NCI-H1417 (cell line): ENCODE measurements at regions not wholly inside any gene's neighbourhood (a gene's known extent, or its start where the extent isn't known, plus 50 kb on each side); places are given as distances from the start of the nearest gene placed in this dataset.
"Not testable (repeated sequence)": the region's sequence is repeated elsewhere in the genome, so short reads cannot be mapped to it uniquely, and the experiment has no call there.

ENCODE experiments used
- DNase-seq, 3 experiments: peaks; one replicate each; lab custom pipeline; 2025; lab: John Stamatoyannopoulos, UW

- DNase-seq, result not testable (repeated sequence)
These were observed 125.3 kb downstream of the GOLGA6L4 start for GRCh38 chr15:84360902-84361301.

GRCh38 chr15:84384421-84384820 is 148.8 kb downstream of the GOLGA6L4 start:
- DNase-seq, result not testable (repeated sequence)

- no peak for DNase-seq
These were observed 151.5 kb downstream of the GOLGA6L4 start for GRCh38 chr15:84387086-84387485.

- not testable (repeated sequence) for DNase-seq
These were observed 152.6 kb downstream of the GOLGA6L4 start for GRCh38 chr15:84388201-84388600.

- DNase-seq, result not testable (repeated sequence)
These were observed 153.1 kb downstream of the GOLGA6L4 start for GRCh38 chr15:84388638-84389037.

- not testable (repeated sequence) for DNase-seq
These were observed 154.8 kb downstream of the GOLGA6L4 start for GRCh38 chr15:84390324-84390723.

- no peak for DNase-seq
These were observed 155.6 kb downstream of the GOLGA6L4 start for GRCh38 chr15:84391191-84391590.

- DNase-seq, result not testable (repeated sequence)
These were observed 156.4 kb downstream of the GOLGA6L4 start for GRCh38 chr15:84392020-84392419.

- DNase-seq, result peak; percentile 13 to 88 (median 77)
These were observed 157.9 kb downstream of the GOLGA6L4 start for GRCh38 chr15:84393386-84393936.

- not testable (repeated sequence) for DNase-seq
These were observed 158.4 kb downstream of the GOLGA6L4 start for GRCh38 chr15:84393966-84394365.

- DNase-seq, result not testable (repeated sequence)
These were observed 159.8 kb downstream of the GOLGA6L4 start for GRCh38 chr15:84395384-84395783.

GRCh38 chr15:84395881-84396280 is 160.3 kb downstream of the GOLGA6L4 start:
- not testable (repeated sequence) for DNase-seq

GRCh38 chr15:84397066-84397465 is 161.5 kb downstream of the GOLGA6L4 start:
- DNase-seq, result not testable (repeated sequence)

- not testable (repeated sequence) for DNase-seq
These were observed 162.5 kb downstream of the GOLGA6L4 start for GRCh38 chr15:84398087-84398486.

GRCh38 chr15:84398763-84399701 is 163.5 kb downstream of the GOLGA6L4 start:
- no peak for DNase-seq

GRCh38 chr15:84400017-84400740 is 164.6 kb downstream of the GOLGA6L4 start:
- DNase-seq, result no peak

GRCh38 chr15:84400820-84401219 is 165.2 kb downstream of the GOLGA6L4 start:
- no peak for DNase-seq

GRCh38 chr15:84401461-84401860 is 165.9 kb downstream of the GOLGA6L4 start:
- not testable (repeated sequence) for DNase-seq

- DNase-seq, result not testable (repeated sequence)
These were observed 166.6 kb downstream of the GOLGA6L4 start for GRCh38 chr15:84401891-84402840.

- DNase-seq, result no peak
These were observed 167.5 kb downstream of the GOLGA6L4 start for GRCh38 chr15:84402856-84403608.
